WTC11 (cell line): ENCODE measurements at regions not wholly inside any gene's neighbourhood (a gene's known extent, or its start where the extent isn't known, plus 50 kb on each side); places are given as distances from the start of the nearest gene placed in this dataset.

ENCODE experiments used
- ATAC-seq: fragments of 200-7000 bp; cut with Tn5 transposase; 2 replicates; pipeline ENCODE4 v1.10.0; 2021; ENCODE audit warnings: mild to moderate bottlenecking, moderate library complexity
- CTCF ChIA-PET: fragments of 300-600 bp; sonication (Branson Sonifier 250); formaldehyde crosslinking; loops from one replicate; lab custom pipeline; 2021; ENCODE audit warnings: antibody characterized with exemption; lab: Charles Lee
- POLR2A ChIA-PET: fragments of 350-600 bp; sonication (Branson Sonifier 250); formaldehyde crosslinking; loops from one replicate; lab custom pipeline; 2021; ENCODE audit warnings: antibody characterized with exemption; lab: Charles Lee
- DNase-seq: peaks from one replicate; pipeline ENCODE4 v3.0.0; 2021; ENCODE audit warnings: low spot score
- H3K27ac Mint-ChIP-seq: 2 replicates; pipeline ENCODE4 v1.8.0; 2021; ENCODE audit warnings: mixed read lengths
- H3K27me3 Mint-ChIP-seq: 2 replicates; pipeline ENCODE4 v1.8.0; 2021; ENCODE audit warnings: low read depth, mild to moderate bottlenecking, moderate library complexity, mixed read lengths
- H3K36me3 Mint-ChIP-seq: 2 replicates; pipeline ENCODE4 v1.8.0; 2021; ENCODE audit warnings: mixed read lengths
- H3K4me1 Mint-ChIP-seq: 2 replicates; pipeline ENCODE4 v1.8.0; 2022; ENCODE audit warnings: mixed read lengths
- H3K4me3 Mint-ChIP-seq: 2 replicates; pipeline ENCODE4 v1.8.0; 2021; ENCODE audit warnings: mild to moderate bottlenecking, moderate library complexity, mixed read lengths
- H3K9me3 Mint-ChIP-seq: 2 replicates; pipeline ENCODE4 v1.8.0; 2021; ENCODE audit warnings: mixed read lengths
- ATF1 ChIP-seq: sonication (generic); formaldehyde crosslinking; IDR thresholded peaks from 2 replicates; pipeline ENCODE4 v1.8.1; 2023; ENCODE audit warnings: mild to moderate bottlenecking, moderate library complexity, missing genetic modification reagents
- FOXP1 ChIP-seq: sonication (generic); formaldehyde crosslinking; IDR thresholded peaks from 2 replicates; pipeline ENCODE4 v1.8.0; 2022; ENCODE audit warnings: missing genetic modification reagents, mild to moderate bottlenecking, moderate library complexity, borderline replicate concordance
- HMGA2 ChIP-seq: fragments of 250-450 bp; sonication (Bioruptor Pico); IDR thresholded peaks from 2 replicates; pipeline ENCODE4 v1.4.0; 2021; ENCODE audit warnings: mild to moderate bottlenecking, moderate library complexity
- IRF2 ChIP-seq: sonication (generic); formaldehyde crosslinking; IDR thresholded peaks from 2 replicates; pipeline ENCODE4 v1.8.0; 2022; ENCODE audit warnings: low read depth, missing genetic modification reagents, borderline replicate concordance
- JAZF1 ChIP-seq: fragments of 250-450 bp; sonication (Bioruptor Pico); IDR thresholded peaks from 2 replicates; pipeline ENCODE4 v1.9.0; 2021; ENCODE audit warnings: moderate library complexity, mild to moderate bottlenecking, inconsistent platforms
- NFE2L1 ChIP-seq: sonication (generic); formaldehyde crosslinking; IDR thresholded peaks from 2 replicates; pipeline ENCODE4 v1.8.1; 2023; ENCODE audit warnings: missing genetic modification reagents
- NFYB ChIP-seq: sonication (generic); formaldehyde crosslinking; conservative IDR thresholded peaks from 2 replicates; pipeline ENCODE4 v1.8.0; 2022; ENCODE audit warnings: low read depth, missing genetic modification reagents
- NR1H2 ChIP-seq: sonication (generic); formaldehyde crosslinking; IDR thresholded peaks from 2 replicates; pipeline ENCODE4 v1.9.0; 2021; ENCODE audit warnings: mild to moderate bottlenecking, moderate library complexity, missing genetic modification reagents
- NR3C1 ChIP-seq: sonication (generic); formaldehyde crosslinking; conservative IDR thresholded peaks from 2 replicates; pipeline ENCODE4 v1.8.1; 2023; ENCODE audit warnings: low read depth, mild to moderate bottlenecking, missing genetic modification reagents
- OVOL2 ChIP-seq: fragments of 250-450 bp; sonication (Bioruptor Pico); IDR thresholded peaks from 2 replicates; pipeline ENCODE4 v1.9.0; 2021; ENCODE audit warnings: mild to moderate bottlenecking, borderline replicate concordance
- RELA ChIP-seq: sonication (generic); formaldehyde crosslinking; IDR thresholded peaks from 2 replicates; pipeline ENCODE4 v1.8.1; 2022; ENCODE audit warnings: missing genetic modification reagents, mild to moderate bottlenecking, borderline replicate concordance
- SMAD4 ChIP-seq: sonication (generic); formaldehyde crosslinking; IDR thresholded peaks from 2 replicates; pipeline ENCODE4 v1.8.0; 2022; ENCODE audit warnings: mild to moderate bottlenecking, missing genetic modification reagents
- STAT6 ChIP-seq: sonication (generic); formaldehyde crosslinking; conservative IDR thresholded peaks from 2 replicates; pipeline ENCODE4 v1.8.1; 2023; ENCODE audit warnings: mild to moderate bottlenecking, low read depth, missing genetic modification reagents, moderate library complexity
- TEAD1 ChIP-seq: sonication (generic); formaldehyde crosslinking; IDR thresholded peaks from 2 replicates; pipeline ENCODE4 v1.8.0; 2022; ENCODE audit warnings: mild to moderate bottlenecking, missing genetic modification reagents
- ZBTB43 ChIP-seq: sonication (generic); formaldehyde crosslinking; IDR thresholded peaks from 2 replicates; pipeline ENCODE4 v1.8.1; 2023; ENCODE audit warnings: mild to moderate bottlenecking, missing genetic modification reagents
- ZNF423 ChIP-seq: fragments of 250-450 bp; sonication (Bioruptor Pico); IDR thresholded peaks from 2 replicates; pipeline ENCODE4 v2.1.2; 2022; ENCODE audit warnings: mild to moderate bottlenecking, moderate library complexity
- ZNF671 ChIP-seq: fragments of 250-450 bp; sonication (Bioruptor Pico); IDR thresholded peaks from 2 replicates; pipeline ENCODE4 v1.8.0; 2021; ENCODE audit warnings: mild to moderate bottlenecking
- TF ChIP-seq, protein P1 (sequence below): sonication (generic); formaldehyde crosslinking; IDR thresholded peaks from 2 replicates; pipeline ENCODE4 v1.8.0; 2022; ENCODE audit warnings: mild to moderate bottlenecking, missing genetic modification reagents
- TF ChIP-seq, protein P2 (sequence below): sonication (generic); formaldehyde crosslinking; IDR thresholded peaks from 2 replicates; pipeline ENCODE4 v1.8.0; 2022; ENCODE audit warnings: mild to moderate bottlenecking, missing genetic modification reagents
- TF ChIP-seq, protein P3 (sequence below): fragments of 250-450 bp; sonication (Bioruptor Pico); IDR thresholded peaks from 2 replicates; pipeline ENCODE4 v1.9.0; 2021; ENCODE audit warnings: mild to moderate bottlenecking, borderline replicate concordance

DNA sequence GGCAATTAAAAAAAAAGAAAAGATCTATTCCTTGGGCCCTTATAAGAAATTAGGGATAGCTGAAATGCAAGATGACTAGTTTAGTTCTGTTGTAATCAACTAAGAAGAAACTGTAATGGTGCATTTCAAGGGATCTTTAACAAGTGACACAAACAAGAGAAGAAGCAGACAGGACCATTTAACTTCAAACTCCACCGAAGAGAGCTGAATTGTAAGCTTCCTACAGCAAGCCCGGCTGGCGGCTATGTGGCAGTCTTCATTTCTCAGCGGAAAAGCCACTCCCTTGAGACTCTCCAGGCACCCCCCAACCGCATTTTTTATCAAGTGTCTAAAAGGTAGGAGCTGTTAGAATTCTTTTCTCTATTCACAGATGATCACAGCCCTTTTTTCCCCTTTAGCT, 305.2 kb upstream of the ZNF507 start:
- peaks cover 9% of the 10 kb centered on the region for H3K27me3 Mint-ChIP-seq
- H3K4me1 Mint-ChIP-seq, result peaks cover 48% of the 10 kb centered on the region
- no peaks in the 10 kb centered on the region for H3K36me3 Mint-ChIP-seq
- ATAC-seq (no peak), DNase-seq (no peak)
- H3K4me3 Mint-ChIP-seq, result no peak overlapping the region
- POLR2A ChIA-PET, result no interaction called here
- H3K27ac Mint-ChIP-seq, result no peak overlapping the region
- no peak for TF ChIP-seq IRF2
- TF ChIP-seq ATF1 (CRISPR knock-in tag), result no peak
- no peak for TF ChIP-seq JAZF1 (CRISPR knock-in tag)
- TF ChIP-seq HMGA2 (CRISPR knock-in tag), result no peak
- TF ChIP-seq, protein P1, sequence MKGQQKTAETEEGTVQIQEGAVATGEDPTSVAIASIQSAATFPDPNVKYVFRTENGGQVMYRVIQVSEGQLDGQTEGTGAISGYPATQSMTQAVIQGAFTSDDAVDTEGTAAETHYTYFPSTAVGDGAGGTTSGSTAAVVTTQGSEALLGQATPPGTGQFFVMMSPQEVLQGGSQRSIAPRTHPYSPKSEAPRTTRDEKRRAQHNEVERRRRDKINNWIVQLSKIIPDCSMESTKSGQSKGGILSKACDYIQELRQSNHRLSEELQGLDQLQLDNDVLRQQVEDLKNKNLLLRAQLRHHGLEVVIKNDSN (CRISPR knock-in tag), result no peak
- no peak for TF ChIP-seq STAT6 (CRISPR knock-in tag)
- no peak for TF ChIP-seq NFYB (CRISPR knock-in tag)
- TF ChIP-seq NR1H2 (CRISPR knock-in tag), result no peak
- no peak for TF ChIP-seq SMAD4 (CRISPR knock-in tag)
- TF ChIP-seq FOXP1 (CRISPR knock-in tag), result no peak
- TF ChIP-seq ZNF671 (CRISPR knock-in tag), result no peak
- TF ChIP-seq ZBTB43 (CRISPR knock-in tag), result no peak
- TF ChIP-seq, protein P2, sequence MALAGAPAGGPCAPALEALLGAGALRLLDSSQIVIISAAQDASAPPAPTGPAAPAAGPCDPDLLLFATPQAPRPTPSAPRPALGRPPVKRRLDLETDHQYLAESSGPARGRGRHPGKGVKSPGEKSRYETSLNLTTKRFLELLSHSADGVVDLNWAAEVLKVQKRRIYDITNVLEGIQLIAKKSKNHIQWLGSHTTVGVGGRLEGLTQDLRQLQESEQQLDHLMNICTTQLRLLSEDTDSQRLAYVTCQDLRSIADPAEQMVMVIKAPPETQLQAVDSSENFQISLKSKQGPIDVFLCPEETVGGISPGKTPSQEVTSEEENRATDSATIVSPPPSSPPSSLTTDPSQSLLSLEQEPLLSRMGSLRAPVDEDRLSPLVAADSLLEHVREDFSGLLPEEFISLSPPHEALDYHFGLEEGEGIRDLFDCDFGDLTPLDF, result no peak
- no peak for TF ChIP-seq OVOL2 (CRISPR knock-in tag)
- TF ChIP-seq RELA, result no peak
- TF ChIP-seq, protein P3, sequence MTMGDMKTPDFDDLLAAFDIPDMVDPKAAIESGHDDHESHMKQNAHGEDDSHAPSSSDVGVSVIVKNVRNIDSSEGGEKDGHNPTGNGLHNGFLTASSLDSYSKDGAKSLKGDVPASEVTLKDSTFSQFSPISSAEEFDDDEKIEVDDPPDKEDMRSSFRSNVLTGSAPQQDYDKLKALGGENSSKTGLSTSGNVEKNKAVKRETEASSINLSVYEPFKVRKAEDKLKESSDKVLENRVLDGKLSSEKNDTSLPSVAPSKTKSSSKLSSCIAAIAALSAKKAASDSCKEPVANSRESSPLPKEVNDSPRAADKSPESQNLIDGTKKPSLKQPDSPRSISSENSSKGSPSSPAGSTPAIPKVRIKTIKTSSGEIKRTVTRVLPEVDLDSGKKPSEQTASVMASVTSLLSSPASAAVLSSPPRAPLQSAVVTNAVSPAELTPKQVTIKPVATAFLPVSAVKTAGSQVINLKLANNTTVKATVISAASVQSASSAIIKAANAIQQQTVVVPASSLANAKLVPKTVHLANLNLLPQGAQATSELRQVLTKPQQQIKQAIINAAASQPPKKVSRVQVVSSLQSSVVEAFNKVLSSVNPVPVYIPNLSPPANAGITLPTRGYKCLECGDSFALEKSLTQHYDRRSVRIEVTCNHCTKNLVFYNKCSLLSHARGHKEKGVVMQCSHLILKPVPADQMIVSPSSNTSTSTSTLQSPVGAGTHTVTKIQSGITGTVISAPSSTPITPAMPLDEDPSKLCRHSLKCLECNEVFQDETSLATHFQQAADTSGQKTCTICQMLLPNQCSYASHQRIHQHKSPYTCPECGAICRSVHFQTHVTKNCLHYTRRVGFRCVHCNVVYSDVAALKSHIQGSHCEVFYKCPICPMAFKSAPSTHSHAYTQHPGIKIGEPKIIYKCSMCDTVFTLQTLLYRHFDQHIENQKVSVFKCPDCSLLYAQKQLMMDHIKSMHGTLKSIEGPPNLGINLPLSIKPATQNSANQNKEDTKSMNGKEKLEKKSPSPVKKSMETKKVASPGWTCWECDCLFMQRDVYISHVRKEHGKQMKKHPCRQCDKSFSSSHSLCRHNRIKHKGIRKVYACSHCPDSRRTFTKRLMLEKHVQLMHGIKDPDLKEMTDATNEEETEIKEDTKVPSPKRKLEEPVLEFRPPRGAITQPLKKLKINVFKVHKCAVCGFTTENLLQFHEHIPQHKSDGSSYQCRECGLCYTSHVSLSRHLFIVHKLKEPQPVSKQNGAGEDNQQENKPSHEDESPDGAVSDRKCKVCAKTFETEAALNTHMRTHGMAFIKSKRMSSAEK (CRISPR knock-in tag), result no peak
- TF ChIP-seq NFE2L1, result no peak
- TF ChIP-seq TEAD1, result no peak
- no peak for TF ChIP-seq ZNF423 (CRISPR knock-in tag)
- no peak for TF ChIP-seq NR3C1 (CRISPR knock-in tag)
- TF ChIP-seq, all 79 proteins: peak for 0
- CTCF ChIA-PET, result interaction anchor here (1.2 kb wide), 1 partner anchor 184 kb away, joined by 7 read pairs; no protein-coding TSS in a partner anchor
- H3K9me3 Mint-ChIP-seq, result no peaks in the 10 kb centered on the region
